GM23338 (cell line): ENCODE measurements at regions not wholly inside any gene's neighbourhood (a gene's known extent, or its start where the extent isn't known, plus 50 kb on each side); places are given as distances from the start of the nearest gene placed in this dataset.

Experiments
- ATAC-seq: fragments of 200-7000 bp; cut with Tn5 transposase; 3 replicates; pipeline ENCODE4 v1.9.1; 2020
- DNase-seq: peaks from one replicate; pipeline ENCODE4 v3.0.0-alpha.2; 2015; ENCODE audit warnings: low spot score
- H2AFZ ChIP-seq: fragments of 200-600 bp; sonication (generic); 2 replicates; pipeline ENCODE4 v1.8.0; 2016; ENCODE audit warnings: antibody characterized with exemption, mild to moderate bottlenecking, moderate library complexity
- H3F3A ChIP-seq: fragments of 200-600 bp; sonication (generic); replicated peaks from 2 replicates; pipeline ENCODE4 v1.8.0; 2017; ENCODE audit warnings: antibody characterized with exemption, mixed run types, low read depth
- H3K27ac ChIP-seq: fragments of 200-600 bp; sonication (generic); 2 replicates; pipeline ENCODE4 v1.6.1; 2016; ENCODE audit warnings: low read depth
- H3K27me3 ChIP-seq: fragments of 200-600 bp; sonication (generic); 2 replicates; pipeline ENCODE4 v1.8.0; 2016; ENCODE audit warnings: mild to moderate bottlenecking, mixed run types, moderate library complexity; ENCODE audit not compliant: insufficient read depth
- H3K36me3 ChIP-seq: fragments of 200-600 bp; sonication (generic); 2 replicates; pipeline ENCODE4 v1.8.0; 2016; ENCODE audit warnings: mild to moderate bottlenecking; ENCODE audit not compliant: insufficient read depth
- H3K4me1 ChIP-seq: fragments of 200-600 bp; sonication (generic); 2 replicates; pipeline ENCODE4 v1.8.0; 2016; ENCODE audit warnings: mild to moderate bottlenecking, moderate library complexity; ENCODE audit not compliant: insufficient read depth
- H3K4me2 ChIP-seq: fragments of 200-600 bp; sonication (generic); 2 replicates; pipeline ENCODE4 v1.7.1; 2017; ENCODE audit warnings: mixed run types
- H3K4me3 ChIP-seq: fragments of 200-600 bp; sonication (generic); 2 replicates; pipeline ENCODE4 v1.6.1; 2016; ENCODE audit warnings: mixed run types
- H3K79me2 ChIP-seq: fragments of 200-600 bp; sonication (generic); replicated peaks from 2 replicates; pipeline ENCODE4 v1.8.0; 2017; ENCODE audit warnings: mild to moderate bottlenecking; ENCODE audit not compliant: insufficient read depth
- H3K9me2 ChIP-seq: fragments of 200-600 bp; sonication (generic); 2 replicates; pipeline ENCODE4 v1.8.0; 2017; ENCODE audit not compliant: insufficient read depth
- H4K20me1 ChIP-seq: fragments of 200-600 bp; sonication (generic); replicated peaks from 2 replicates; pipeline ENCODE4 v1.8.0; 2017; ENCODE audit warnings: mild to moderate bottlenecking; ENCODE audit not compliant: insufficient read depth
- H3K27ac Mint-ChIP-seq: 2 replicates; pipeline ENCODE4 v1.8.0; 2020; ENCODE audit warnings: inconsistent platforms, mild to moderate bottlenecking, moderate library complexity, mixed read lengths
- H3K27me3 Mint-ChIP-seq: 3 replicates; pipeline ENCODE4 v1.8.0; 2022; ENCODE audit warnings: low read depth, mild to moderate bottlenecking, moderate library complexity, mixed read lengths, inconsistent platforms; ENCODE audit not compliant: insufficient read depth, poor library complexity
- H3K36me3 Mint-ChIP-seq: 3 replicates; pipeline ENCODE4 v1.8.0; 2021; ENCODE audit warnings: low read depth, mild to moderate bottlenecking, inconsistent platforms, moderate library complexity, mixed read lengths
- H3K4me1 Mint-ChIP-seq: 3 replicates; pipeline ENCODE4 v1.8.0; 2020; ENCODE audit warnings: mild to moderate bottlenecking, inconsistent platforms, mixed read lengths
- H3K4me3 Mint-ChIP-seq: 3 replicates; pipeline ENCODE4 v1.8.0; 2021; ENCODE audit warnings: moderate library complexity, mild to moderate bottlenecking, inconsistent platforms, mixed read lengths
- H3K9me3 Mint-ChIP-seq: 3 replicates; pipeline ENCODE4 v1.8.0; 2020; ENCODE audit warnings: moderate library complexity, mild to moderate bottlenecking, inconsistent platforms, mixed read lengths
- CTCF ChIP-seq, 2 experiments: fragments of 200-600 bp in 1 of 2; sonication (generic) in 1 of 2; conservative IDR thresholded peaks; 2 replicates each; pipeline versions ENCODE4 v1.5.1 to v1.6.1; 2016 to 2017; ENCODE audit warnings: antibody characterized with exemption in 2 of 2, low read depth in 2 of 2, mild to moderate bottlenecking in 2 of 2, moderate library complexity in 1 of 2
- EZH2 ChIP-seq: fragments of 200-600 bp; sonication (generic); IDR thresholded peaks from one replicate; pipeline ENCODE4 v1.8.0; 2017; ENCODE audit warnings: antibody characterized with exemption, mild to moderate bottlenecking, low read depth; ENCODE audit not compliant: unreplicated experiment
- JUNB ChIP-seq: IDR thresholded peaks from one replicate; pipeline ENCODE4 v1.6.1; 2016; ENCODE audit warnings: antibody characterized with exemption; ENCODE audit not compliant: unreplicated experiment
- NANOG ChIP-seq: IDR thresholded peaks from 2 replicates; pipeline ENCODE4 v1.6.1; 2016; ENCODE audit warnings: antibody characterized with exemption, borderline replicate concordance
- POLR2AphosphoS5 ChIP-seq: IDR thresholded peaks from 2 replicates; pipeline ENCODE4 v1.6.1; 2016; ENCODE audit warnings: antibody characterized with exemption, low read depth
- ZNF114 ChIP-seq: fragments of 250-450 bp; sonication (Bioruptor Pico); IDR thresholded peaks from 2 replicates; pipeline ENCODE4 v1.5.0; 2020; ENCODE audit warnings: mild to moderate bottlenecking, moderate library complexity
- ZNF462 ChIP-seq: fragments of 250-450 bp; sonication (Bioruptor Pico); IDR thresholded peaks from 2 replicates; pipeline ENCODE4 v1.5.0; 2020; ENCODE audit warnings: mild to moderate bottlenecking, moderate library complexity

- TF ChIP-seq ZNF462 (CRISPR knock-in tag): no peak
- TF ChIP-seq CTCF (conservative IDR thresholded peaks at IDR 0.05; ENCODE audit: low read depth in 2 of 2): no peak
- no peak for TF ChIP-seq NANOG
- no peak for TF ChIP-seq EZH2
- TF ChIP-seq POLR2AphosphoS5: no peak
- no peak for TF ChIP-seq JUNB
- no peak for TF ChIP-seq ZNF114 (CRISPR knock-in tag)
Observed at GRCh38 chr7:22563621-22564241, 63.7 kb upstream of the STEAP1B start (continued).

- H3K79me2 ChIP-seq: no peaks in the 10 kb centered on the region
- H3K4me1 Mint-ChIP-seq: peaks cover 61% of the 10 kb centered on the region
- peak overlapping the region; percentile 0; the same call in 2 of the 3 replicates for H3K4me3 Mint-ChIP-seq
- peak overlapping the region; percentile 14 for H2AFZ ChIP-seq
- H3K27me3 ChIP-seq: no peaks in the 10 kb centered on the region
- H3K4me3 ChIP-seq: no peak overlapping the region
- peaks cover 15% of the 10 kb centered on the region for H3K27me3 Mint-ChIP-seq
- no peaks in the 10 kb centered on the region for H4K20me1 ChIP-seq
- H3K36me3 Mint-ChIP-seq: no peaks in the 10 kb centered on the region
- H3K9me3 Mint-ChIP-seq: no peaks in the 10 kb centered on the region
- H3K4me2 ChIP-seq: peak overlapping the region; percentile 50
- H3K36me3 ChIP-seq: no peaks in the 10 kb centered on the region
- peaks cover 1% of the 10 kb centered on the region; the same call in 1 of the 2 replicates for H3K9me2 ChIP-seq
- H3K27ac ChIP-seq: peak overlapping the region; percentile 43
- ATAC-seq: no peak
- DNase-seq: no peak
- peaks cover 52% of the 10 kb centered on the region for H3K4me1 ChIP-seq
- 0 out of 2 replicates have a peak, but pooled peaks cover 2% of the 10 kb centered on the region for H3F3A ChIP-seq
- H3K27ac Mint-ChIP-seq: no peak overlapping the region; the same call in 1 of the 2 replicates
- TF ChIP-seq ZNF462 (CRISPR knock-in tag): no peak
- TF ChIP-seq JUNB: no peak
Observed at GRCh38 chr7:22563032-22563501, 63.1 kb upstream of the STEAP1B start.
